ENCODE measurements at regions not wholly inside any gene's neighbourhood (a gene's known extent, or its start where the extent isn't known, plus 50 kb on each side); places are given as distances from the start of the nearest gene placed in this dataset.

- no peaks in the 10 kb centered on the region for H3K27me3 ChIP-seq (ENCODE audit: control insufficient read depth in 1 of 2, insufficient read depth in 2 of 2, low read length in 1 of 2)
- H3K27ac ChIP-seq (ENCODE audit: low read depth in 1 of 2, low read length in 2 of 2) = no peak overlapping the region
- ATAC-seq (ENCODE audit: low FRiP score) (no peak), DNase-seq (no peak)
- intact Hi-C loops (cut with DNase I) = loop anchor here in 1 of 2 donors (5.0 kb wide), 1 partner anchor 165 kb away; no protein-coding TSS in a partner anchor
- H3K9me3 ChIP-seq (ENCODE audit: control insufficient read depth, low read length) = no peaks in the 10 kb centered on the region
- no peak overlapping the region for H3K4me3 ChIP-seq (ENCODE audit: low read length in 2 of 2)
- no peaks in the 10 kb centered on the region for H3K4me1 ChIP-seq (ENCODE audit: control insufficient read depth in 1 of 2, insufficient read depth in 2 of 2, low read length in 2 of 2)
- WGBS, 2 donors = 90 to 92% methylated on average over 8 of the region's 8 CpGs
- H3K36me3 ChIP-seq (ENCODE audit: control insufficient read depth in 1 of 2, insufficient read depth in 2 of 2, low read length in 1 of 2) = peaks cover 0 to 3% of the 10 kb centered on the region in 2 donors
Measured at GRCh38 chr16:31712064-31712540, 161.5 kb upstream of the ZNF267 start.

- peak; percentile 92 for ATAC-seq (ENCODE audit: low FRiP score)
- no peaks in the 10 kb centered on the region for H3K9me3 ChIP-seq (ENCODE audit: control insufficient read depth, low read length)
- no peaks in the 10 kb centered on the region for H3K36me3 ChIP-seq (ENCODE audit: control insufficient read depth in 1 of 2, insufficient read depth in 2 of 2, low read length in 1 of 2)
- no peaks in the 10 kb centered on the region for H3K4me1 ChIP-seq (ENCODE audit: control insufficient read depth in 1 of 2, insufficient read depth in 2 of 2, low read length in 2 of 2)
- intact Hi-C loops (cut with DNase I) = loop anchor here in 1 of 2 donors (5.0 kb wide), 1 partner anchor 164 kb away; no protein-coding TSS in a partner anchor
- H3K27me3 ChIP-seq (ENCODE audit: control insufficient read depth in 1 of 2, insufficient read depth in 2 of 2, low read length in 1 of 2) = no peaks in the 10 kb centered on the region
- H3K4me3 ChIP-seq (ENCODE audit: low read length in 2 of 2) = peak overlapping the region; percentile 80 to 96
- peak overlapping the region; percentile 62 to 98 for H3K27ac ChIP-seq (ENCODE audit: low read depth in 1 of 2, low read length in 2 of 2)
- WGBS, 2 donors = 0% methylated on average over 59 of the region's 59 CpGs
- DNase-seq = peak; percentile 95 to 97
Measured at GRCh38 chr16:31713071-31713944, 160.3 kb upstream of the ZNF267 start.

GRCh38 chr16:31713945-31714902 is 159.4 kb upstream of the ZNF267 start:
- no peaks in the 10 kb centered on the region for H3K9me3 ChIP-seq (ENCODE audit: control insufficient read depth, low read length)
- H3K36me3 ChIP-seq (ENCODE audit: control insufficient read depth in 1 of 2, insufficient read depth in 2 of 2, low read length in 1 of 2) = no peaks in the 10 kb centered on the region
- peak overlapping the region; percentile 80 to 96 for H3K4me3 ChIP-seq (ENCODE audit: low read length in 2 of 2)
- WGBS, 2 donors = 40 to 45% methylated on average over 12 of the region's 12 CpGs
- H3K27ac ChIP-seq (ENCODE audit: low read depth in 1 of 2, low read length in 2 of 2) = no peak overlapping the region
- ATAC-seq (ENCODE audit: low FRiP score) (no peak), DNase-seq (no peak)
- H3K27me3 ChIP-seq (ENCODE audit: control insufficient read depth in 1 of 2, insufficient read depth in 2 of 2, low read length in 1 of 2) = no peaks in the 10 kb centered on the region
- no peaks in the 10 kb centered on the region for H3K4me1 ChIP-seq (ENCODE audit: control insufficient read depth in 1 of 2, insufficient read depth in 2 of 2, low read length in 2 of 2)
- intact Hi-C loops (cut with DNase I) = loop anchor here in 1 of 2 donors (5.0 kb wide), 1 partner anchor 163 kb away; no protein-coding TSS in a partner anchor

- intact Hi-C loops (cut with DNase I) = loop anchor here in 1 of 2 donors (5.0 kb wide), 1 partner anchor 162 kb away; no protein-coding TSS in a partner anchor
Measured at GRCh38 chr16:31714903-31715504, 158.6 kb upstream of the ZNF267 start.

GRCh38 chr16:31715915-31716314 is 157.7 kb upstream of the ZNF267 start:
- H3K27ac ChIP-seq (ENCODE audit: low read depth in 1 of 2, low read length in 2 of 2) = no peak overlapping the region
- DNase-seq = no peak
- ATAC-seq (ENCODE audit: low FRiP score) = no peak
- H3K4me3 ChIP-seq (ENCODE audit: low read length in 2 of 2) = no peak overlapping the region
- 94 to 97% methylated on average over 4 of the region's 4 CpGs for WGBS, 2 donors
- no peaks in the 10 kb centered on the region for H3K4me1 ChIP-seq (ENCODE audit: control insufficient read depth in 1 of 2, insufficient read depth in 2 of 2, low read length in 2 of 2)
- H3K27me3 ChIP-seq (ENCODE audit: control insufficient read depth in 1 of 2, insufficient read depth in 2 of 2, low read length in 1 of 2) = no peaks in the 10 kb centered on the region
- no peaks in the 10 kb centered on the region for H3K36me3 ChIP-seq (ENCODE audit: control insufficient read depth in 1 of 2, insufficient read depth in 2 of 2, low read length in 1 of 2)
- intact Hi-C loops (cut with DNase I) = no loop called here
- no peaks in the 10 kb centered on the region for H3K9me3 ChIP-seq (ENCODE audit: control insufficient read depth, low read length)

More at GRCh38 chr16:31714903-31715504, 158.6 kb upstream of the ZNF267 start:
- no peaks in the 10 kb centered on the region for H3K27me3 ChIP-seq (ENCODE audit: control insufficient read depth in 1 of 2, insufficient read depth in 2 of 2, low read length in 1 of 2)
- no peaks in the 10 kb centered on the region for H3K36me3 ChIP-seq (ENCODE audit: control insufficient read depth in 1 of 2, insufficient read depth in 2 of 2, low read length in 1 of 2)
- no peak overlapping the region for H3K4me3 ChIP-seq (ENCODE audit: low read length in 2 of 2)
- no peaks in the 10 kb centered on the region for H3K4me1 ChIP-seq (ENCODE audit: control insufficient read depth in 1 of 2, insufficient read depth in 2 of 2, low read length in 2 of 2)
- DNase-seq (no peak), ATAC-seq (ENCODE audit: low FRiP score) (no peak)
- WGBS, 2 donors = 78 to 84% methylated on average over 2 of the region's 2 CpGs
- no peak overlapping the region for H3K27ac ChIP-seq (ENCODE audit: low read depth in 1 of 2, low read length in 2 of 2)
- no peaks in the 10 kb centered on the region for H3K9me3 ChIP-seq (ENCODE audit: control insufficient read depth, low read length)

- Histone ChIP-seq H3K4me1 (ENCODE audit: control insufficient read depth in 1 of 2, insufficient read depth in 2 of 2, low read length in 2 of 2) (no peaks in the 10 kb centered on the region), H3K27ac (ENCODE audit: low read depth in 1 of 2, low read length in 2 of 2) (no peak overlapping the region), H3K27me3 (ENCODE audit: control insufficient read depth in 1 of 2, insufficient read depth in 2 of 2, low read length in 1 of 2) (no peaks in the 10 kb centered on the region), H3K9me3 (ENCODE audit: control insufficient read depth, low read length) (no peaks in the 10 kb centered on the region), H3K36me3 (ENCODE audit: control insufficient read depth in 1 of 2, insufficient read depth in 2 of 2, low read length in 1 of 2) (peaks cover 0 to 3% of the 10 kb centered on the region in 2 donors), H3K4me3 (ENCODE audit: low read length in 2 of 2) (no peak overlapping the region)
- ATAC-seq (ENCODE audit: low FRiP score) = no peak
- intact Hi-C loops (cut with DNase I) = no loop called here
- 19 to 25% methylated on average over 4 of the region's 4 CpGs for WGBS, 2 donors
- DNase-seq = no peak
Measured at GRCh38 chr16:31718998-31719397, 154.6 kb upstream of the ZNF267 start.

- no peak for DNase-seq
- peaks cover 2% of the 10 kb centered on the region for H3K9me3 ChIP-seq (ENCODE audit: control insufficient read depth, low read length)
Measured at GRCh38 chr16:31727553-31727952, 146.1 kb upstream of the ZNF267 start.

GRCh38 chr16:31734265-31734664 is 139.3 kb upstream of the ZNF267 start:
- H3K36me3 ChIP-seq (ENCODE audit: control insufficient read depth in 1 of 2, insufficient read depth in 2 of 2, low read length in 1 of 2) = peaks cover 3 to 5% of the 10 kb centered on the region in 2 donors
- intact Hi-C loops (cut with DNase I) = no loop called here
- WGBS, 2 donors = 97 to 100% methylated on average over 3 of the region's 3 CpGs
- ATAC-seq (ENCODE audit: low FRiP score) (no peak), DNase-seq (no peak)
- H3K27me3 ChIP-seq (ENCODE audit: control insufficient read depth in 1 of 2, insufficient read depth in 2 of 2, low read length in 1 of 2) = no peaks in the 10 kb centered on the region
- H3K4me3 ChIP-seq (ENCODE audit: low read length in 2 of 2) = no peak overlapping the region
- no peak overlapping the region for H3K27ac ChIP-seq (ENCODE audit: low read depth in 1 of 2, low read length in 2 of 2)
- peaks cover 5% of the 10 kb centered on the region for H3K9me3 ChIP-seq (ENCODE audit: control insufficient read depth, low read length)
- H3K4me1 ChIP-seq (ENCODE audit: control insufficient read depth in 1 of 2, insufficient read depth in 2 of 2, low read length in 2 of 2) = no peaks in the 10 kb centered on the region

More at GRCh38 chr16:31727553-31727952, 146.1 kb upstream of the ZNF267 start:
- intact Hi-C loops (cut with DNase I) = no loop called here
- Histone ChIP-seq H3K27me3 (ENCODE audit: control insufficient read depth in 1 of 2, insufficient read depth in 2 of 2, low read length in 1 of 2) (no peaks in the 10 kb centered on the region), H3K4me1 (ENCODE audit: control insufficient read depth in 1 of 2, insufficient read depth in 2 of 2, low read length in 2 of 2) (no peaks in the 10 kb centered on the region), H3K36me3 (ENCODE audit: control insufficient read depth in 1 of 2, insufficient read depth in 2 of 2, low read length in 1 of 2) (peaks cover 3 to 6% of the 10 kb centered on the region in 2 donors), H3K27ac (ENCODE audit: low read depth in 1 of 2, low read length in 2 of 2) (no peak overlapping the region), H3K4me3 (ENCODE audit: low read length in 2 of 2) (no peak overlapping the region)
- ATAC-seq (ENCODE audit: low FRiP score) = no peak
